ENCODE measurements at regions not wholly inside any gene's neighbourhood (a gene's known extent, or its start where the extent isn't known, plus 50 kb on each side); places are given as distances from the start of the nearest gene placed in this dataset.
"Not testable (repeated sequence)": the region's sequence is repeated elsewhere in the genome, so short reads cannot be mapped to it uniquely, and the experiment has no call there.

GRCh38 chr6:164078532-164079274 lies 664.2 kb downstream of the QKI start:
- DNase-seq (ENCODE audit: low read depth in 3 of 3): no peak

GRCh38 chr6:164076818-164077532 lies 662.5 kb downstream of the QKI start:
- not testable (repeated sequence) for DNase-seq (ENCODE audit: low read depth in 3 of 3)

- DNase-seq (ENCODE audit: low read depth in 3 of 3): no peak
Observed at GRCh38 chr6:164075981-164076615, 661.6 kb downstream of the QKI start.

- DNase-seq (ENCODE audit: low read depth in 3 of 3): no peak
Observed at GRCh38 chr6:164072240-164072666, 657.7 kb downstream of the QKI start.

- no peak for DNase-seq (ENCODE audit: low read depth in 3 of 3)
Observed at GRCh38 chr6:164069350-164069990, 655.0 kb downstream of the QKI start.

- DNase-seq (ENCODE audit: low read depth in 3 of 3): no peak
Observed at GRCh38 chr6:164068527-164068926, 654.0 kb downstream of the QKI start.

GRCh38 chr6:164066766-164067165 lies 652.2 kb downstream of the QKI start:
- DNase-seq (ENCODE audit: low read depth in 3 of 3): no peak

GRCh38 chr6:164066335-164066734 lies 651.8 kb downstream of the QKI start:
- DNase-seq (ENCODE audit: low read depth in 3 of 3): no peak

GRCh38 chr6:164063346-164063745 lies 648.8 kb downstream of the QKI start:
- DNase-seq (ENCODE audit: low read depth in 3 of 3): no peak

GRCh38 chr6:164062872-164063271 lies 648.4 kb downstream of the QKI start:
- no peak for DNase-seq (ENCODE audit: low read depth in 3 of 3)

- no peak for DNase-seq (ENCODE audit: low read depth in 3 of 3)
Observed at GRCh38 chr6:164057876-164058275, 643.4 kb downstream of the QKI start.

- no peak for DNase-seq (ENCODE audit: low read depth in 3 of 3)
Observed at GRCh38 chr6:164051427-164051826, 636.9 kb downstream of the QKI start.

- DNase-seq (ENCODE audit: low read depth in 3 of 3): no peak
Observed at GRCh38 chr6:164049517-164049988, 635.0 kb downstream of the QKI start.

GRCh38 chr6:164048840-164049516 lies 634.5 kb downstream of the QKI start:
- no peak for DNase-seq (ENCODE audit: low read depth in 3 of 3)

GRCh38 chr6:164045082-164045481 lies 630.6 kb downstream of the QKI start:
- DNase-seq (ENCODE audit: low read depth in 3 of 3): no peak

- not testable (repeated sequence) for DNase-seq (ENCODE audit: low read depth in 3 of 3)
Observed at GRCh38 chr6:164043656-164044055, 629.1 kb downstream of the QKI start.

GRCh38 chr6:164042212-164042611 lies 627.7 kb downstream of the QKI start:
- no peak for DNase-seq (ENCODE audit: low read depth in 3 of 3)

- no peak for DNase-seq (ENCODE audit: low read depth in 3 of 3)
Observed at GRCh38 chr6:164040994-164041393, 626.5 kb downstream of the QKI start.

- DNase-seq (ENCODE audit: low read depth in 3 of 3): peak in 1 of 3 experiments; percentile 6
Observed at GRCh38 chr6:164039954-164040375, 625.4 kb downstream of the QKI start.

GRCh38 chr6:164037171-164037870 lies 622.8 kb downstream of the QKI start:
- DNase-seq (ENCODE audit: low read depth in 3 of 3): no peak

Data from stimulated activated CD4-positive, alpha-beta T cell treated with anti-CD3 and anti-CD28 coated beads, TNF-alpha, amount 100 ng/mL, for 24 hours (primary cell).